ENCODE measurements at regions not wholly inside any gene's neighbourhood (a gene's known extent, or its start where the extent isn't known, plus 50 kb on each side); places are given as distances from the start of the nearest gene placed in this dataset.
"Not testable (repeated sequence)": the region's sequence is repeated elsewhere in the genome, so short reads cannot be mapped to it uniquely, and the experiment has no call there.

GRCh38 chr9:41777536-41777935 lies 351.7 kb downstream of the CNTNAP3B start:
- DNase-seq (ENCODE audit: extremely low spot score); CTCF ChIA-PET; POLR2A ChIA-PET: not testable (repeated sequence)

DNA sequence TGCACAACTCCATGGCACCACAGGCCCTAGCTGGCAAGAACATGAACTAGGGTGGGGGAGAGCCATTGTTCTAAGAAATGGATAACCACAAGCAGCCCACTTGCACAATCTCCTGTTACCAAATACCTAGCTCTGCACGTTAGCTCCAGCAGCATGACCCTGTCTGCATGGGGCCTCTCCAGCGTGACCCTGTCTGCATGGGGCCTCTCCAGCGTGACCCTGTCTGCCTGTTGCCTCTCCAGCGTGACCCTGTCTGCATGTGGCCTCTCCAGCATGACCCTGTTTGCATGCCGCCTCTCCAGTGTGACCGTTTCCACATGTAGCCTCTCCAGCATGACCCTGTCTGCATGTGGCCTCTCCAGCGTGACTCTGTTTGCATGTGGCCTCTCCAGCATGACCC lies 356.7 kb downstream of the CNTNAP3B start:
- POLR2A ChIA-PET; CTCF ChIA-PET; DNase-seq (ENCODE audit: extremely low spot score): not testable (repeated sequence)

DNA sequence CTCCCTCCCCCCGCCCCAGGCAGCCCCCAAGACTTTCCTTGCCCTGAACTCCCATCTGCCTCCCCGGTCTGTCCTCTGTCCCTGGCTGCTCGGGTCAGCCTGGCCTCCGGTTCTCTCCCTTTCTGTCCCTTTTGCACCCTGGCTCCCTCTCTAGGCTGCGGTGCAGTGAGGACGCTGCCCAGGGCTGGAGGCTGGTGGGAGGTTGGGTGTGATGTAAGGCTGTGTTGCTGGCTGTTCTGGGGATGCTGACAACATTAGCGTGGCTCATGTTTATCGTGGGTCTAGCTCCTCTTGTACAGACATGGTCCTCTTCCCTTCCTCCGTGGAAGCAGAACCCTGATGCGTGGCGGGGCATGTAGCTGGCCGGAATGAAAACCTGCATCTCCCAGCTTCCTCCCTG lies 357.5 kb downstream of the CNTNAP3B start:
- DNase-seq (ENCODE audit: extremely low spot score); POLR2A ChIA-PET; CTCF ChIA-PET: not testable (repeated sequence)

- POLR2A ChIA-PET; DNase-seq (ENCODE audit: extremely low spot score); CTCF ChIA-PET: not testable (repeated sequence)
These were observed 374.4 kb downstream of the CNTNAP3B start for GRCh38 chr9:41754822-41755221.

DNA sequence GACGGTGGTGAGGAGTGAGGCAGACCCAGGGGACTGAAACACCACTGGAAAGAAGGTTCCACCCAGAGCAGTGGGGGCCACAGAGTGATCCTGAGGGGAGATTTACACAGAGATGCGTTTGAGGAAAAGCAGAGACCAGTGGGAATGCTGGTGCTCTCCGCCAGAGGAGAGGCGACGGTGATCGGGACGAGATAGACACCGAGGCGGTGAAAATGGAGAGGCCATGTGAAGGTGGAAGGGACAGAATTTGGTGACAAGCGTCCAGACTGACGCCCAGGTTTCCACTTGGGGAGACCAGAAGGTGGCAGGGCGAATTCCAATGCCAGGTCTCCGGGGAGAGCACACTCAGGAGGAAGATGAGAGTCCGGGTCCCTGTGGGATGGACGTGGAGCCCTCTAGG lies 374.8 kb downstream of the CNTNAP3B start:
- DNase-seq (ENCODE audit: extremely low spot score); CTCF ChIA-PET; POLR2A ChIA-PET: not testable (repeated sequence)

DNA sequence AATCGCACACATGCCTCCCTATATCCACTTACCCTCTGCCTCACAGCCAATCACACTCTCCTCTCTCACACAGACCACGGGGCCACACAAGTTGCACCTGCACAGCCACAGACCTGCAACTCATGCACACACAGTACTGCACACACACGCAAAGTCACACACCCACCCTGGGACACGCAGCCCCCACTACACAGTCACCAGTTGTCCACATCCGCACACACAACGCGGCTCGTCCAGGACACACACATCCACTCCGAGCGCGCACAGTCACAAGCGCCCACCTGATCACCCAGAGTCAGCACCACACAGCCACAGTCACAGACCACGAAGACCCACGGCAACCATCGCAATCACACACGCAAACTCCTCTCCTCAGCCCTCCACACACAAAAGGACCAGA lies 387.3 kb downstream of the CNTNAP3B start:
- DNase-seq (ENCODE audit: extremely low spot score); CTCF ChIA-PET; POLR2A ChIA-PET: not testable (repeated sequence)

DNA sequence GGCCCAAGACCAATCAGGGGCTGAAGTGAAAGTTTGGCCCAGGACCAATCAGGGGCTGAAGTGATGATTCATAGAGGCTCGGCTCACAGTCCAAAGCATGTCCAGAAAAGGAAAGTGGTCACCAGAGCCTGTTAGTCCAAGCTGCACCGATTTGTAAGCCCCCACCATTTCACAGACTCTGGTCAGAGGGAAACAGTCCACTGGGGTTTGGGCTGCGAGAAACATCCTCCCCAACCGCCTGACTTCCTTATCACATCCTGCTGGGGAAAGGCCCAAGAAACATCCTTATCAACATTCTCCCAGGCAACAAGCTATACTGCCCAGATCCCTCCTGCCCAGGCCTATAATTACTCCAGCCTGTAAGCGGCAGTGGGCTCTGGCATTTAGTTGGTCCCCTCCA lies 388.1 kb downstream of the CNTNAP3B start:
- DNase-seq (ENCODE audit: extremely low spot score); CTCF ChIA-PET; POLR2A ChIA-PET: not testable (repeated sequence)

DNA sequence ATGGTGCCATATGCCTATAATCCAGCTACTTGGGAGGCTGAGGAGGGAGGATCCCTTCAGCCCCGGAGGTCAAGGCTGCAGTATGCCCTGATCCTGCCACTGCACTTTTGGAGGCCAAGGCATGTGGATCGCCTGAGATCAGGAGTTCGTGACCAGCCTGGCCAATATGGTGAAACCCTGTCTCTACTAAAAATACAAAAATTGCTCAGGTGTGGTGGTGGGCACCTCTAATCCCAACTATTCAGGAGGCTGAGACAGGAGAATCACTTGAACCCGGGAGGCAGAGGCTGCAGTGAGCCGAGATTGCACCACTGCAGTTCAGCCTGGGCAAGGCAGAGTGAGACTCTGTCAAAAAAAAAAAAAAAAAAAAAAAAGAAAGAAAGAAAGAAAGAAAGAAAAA lies 390.5 kb downstream of the CNTNAP3B start:
- DNase-seq (ENCODE audit: extremely low spot score); POLR2A ChIA-PET; CTCF ChIA-PET: not testable (repeated sequence)

- POLR2A ChIA-PET; CTCF ChIA-PET; DNase-seq (ENCODE audit: extremely low spot score): not testable (repeated sequence)
These were observed 430.0 kb downstream of the CNTNAP3B start for GRCh38 chr9:41699190-41699589.

DNA sequence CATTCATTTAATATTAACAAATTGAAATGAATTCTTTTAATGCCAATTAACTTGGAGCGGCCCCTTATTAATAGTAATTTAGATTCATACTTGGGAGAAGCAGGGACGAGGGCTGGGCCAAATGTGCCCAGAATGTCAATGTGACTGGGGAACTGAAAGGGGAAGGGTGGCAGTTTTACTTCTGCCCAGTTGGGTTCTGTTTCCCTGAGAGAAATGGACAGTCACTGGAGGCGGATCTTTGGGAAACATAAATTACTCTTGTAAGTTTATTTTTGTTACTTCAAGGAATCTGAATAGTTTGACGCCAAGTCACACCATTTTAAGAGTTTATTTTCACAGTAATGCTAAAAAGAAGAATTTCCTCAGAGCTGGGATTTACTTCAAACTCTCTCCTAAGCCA lies 432.1 kb downstream of the CNTNAP3B start:
- POLR2A ChIA-PET; CTCF ChIA-PET; DNase-seq (ENCODE audit: extremely low spot score): not testable (repeated sequence)

DNA sequence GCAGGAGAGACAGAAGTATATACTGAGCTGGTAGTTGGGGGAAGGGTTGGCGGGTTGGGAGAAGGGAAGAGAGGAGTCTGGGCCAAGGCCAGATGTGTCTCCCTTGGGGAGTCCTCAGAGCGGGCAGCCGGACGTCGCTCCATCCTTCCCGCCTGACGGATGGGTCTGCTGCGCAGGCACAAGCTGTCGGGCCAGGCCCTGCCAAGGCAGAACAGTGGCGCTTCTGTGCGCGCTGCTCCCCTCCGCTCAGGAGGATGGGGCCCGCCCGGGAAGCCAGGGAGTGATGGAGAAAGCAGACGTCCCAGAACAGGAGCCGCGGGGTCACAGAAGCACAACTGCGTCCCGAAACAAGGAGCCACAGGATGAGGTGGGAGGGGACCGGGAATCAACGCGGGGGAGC lies 449.9 kb downstream of the CNTNAP3B start:
- DNase-seq (ENCODE audit: extremely low spot score); CTCF ChIA-PET; POLR2A ChIA-PET: not testable (repeated sequence)

GRCh38 chr9:41663497-41664036 lies 465.7 kb downstream of the CNTNAP3B start:
- POLR2A ChIA-PET; CTCF ChIA-PET; DNase-seq (ENCODE audit: extremely low spot score): not testable (repeated sequence)

DNA sequence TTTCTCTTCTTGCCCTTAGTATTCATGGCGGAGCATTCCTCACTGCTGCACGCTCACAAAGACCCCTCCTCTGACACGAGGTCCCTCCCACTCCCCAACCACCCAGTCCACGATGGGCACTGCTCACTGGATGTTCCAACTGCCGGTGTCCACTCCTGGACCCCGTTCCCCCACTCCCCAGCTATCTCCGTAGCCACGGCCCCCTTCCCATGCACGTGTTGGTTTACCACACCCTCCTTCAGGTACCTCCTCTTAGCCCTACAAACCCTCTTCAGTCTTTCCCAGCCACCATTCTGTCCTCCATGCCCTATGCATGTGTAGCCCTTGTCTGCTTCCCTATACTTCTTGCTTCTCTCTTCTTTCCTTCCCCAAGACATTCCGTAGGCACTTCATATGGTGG lies 469.6 kb upstream of the ZNG1F start:
- DNase-seq (ENCODE audit: extremely low spot score); CTCF ChIA-PET; POLR2A ChIA-PET: not testable (repeated sequence)

GRCh38 chr9:41658116-41658515 lies 469.0 kb upstream of the ZNG1F start:
- POLR2A ChIA-PET = not testable (repeated sequence)

GRCh38 chr9:41657141-41657540 lies 468.0 kb upstream of the ZNG1F start:
- CTCF ChIA-PET, POLR2A ChIA-PET: not testable (repeated sequence)
- peak; percentile 1 for DNase-seq (ENCODE audit: extremely low spot score)

More at GRCh38 chr9:41658116-41658515, 469.0 kb upstream of the ZNG1F start:
- CTCF ChIA-PET; DNase-seq (ENCODE audit: extremely low spot score): not testable (repeated sequence)

DNA sequence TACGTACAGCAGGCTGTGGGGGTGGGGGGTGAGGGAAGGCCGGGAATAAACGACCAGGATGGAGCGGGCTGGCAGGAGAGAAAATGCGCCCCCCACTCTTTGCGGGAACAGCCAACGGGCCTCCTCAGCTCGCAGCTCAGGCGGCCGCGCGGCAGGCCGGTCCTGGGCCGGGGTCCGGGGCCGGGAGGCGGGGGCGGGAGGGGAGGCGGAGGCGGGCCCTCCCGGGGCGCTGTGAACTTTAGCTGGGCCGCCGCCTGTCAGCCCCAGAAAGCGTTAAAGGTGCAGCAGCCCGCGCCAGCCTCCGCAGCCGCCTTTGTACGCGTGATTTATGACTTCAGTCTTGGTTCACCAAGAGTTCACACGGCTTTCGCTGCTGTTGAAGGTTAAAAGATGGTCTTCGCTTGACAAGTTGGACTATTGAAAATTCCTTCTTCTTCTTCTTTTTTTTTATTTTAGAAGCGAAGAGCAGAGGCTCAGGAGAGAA lies 466.0 kb upstream of the ZNG1F start:
- CTCF ChIA-PET; POLR2A ChIA-PET; DNase-seq (ENCODE audit: extremely low spot score): not testable (repeated sequence)

- POLR2A ChIA-PET; CTCF ChIA-PET; DNase-seq (ENCODE audit: extremely low spot score): not testable (repeated sequence)
These were observed 465.2 kb upstream of the ZNG1F start for GRCh38 chr9:41654349-41654748.

GRCh38 chr9:41653560-41654340 lies 464.6 kb upstream of the ZNG1F start:
- CTCF ChIA-PET; DNase-seq (ENCODE audit: extremely low spot score); POLR2A ChIA-PET: not testable (repeated sequence)

- POLR2A ChIA-PET; CTCF ChIA-PET; DNase-seq (ENCODE audit: extremely low spot score): not testable (repeated sequence)
These were observed 463.7 kb upstream of the ZNG1F start for GRCh38 chr9:41652800-41653199.

- DNase-seq (ENCODE audit: extremely low spot score); POLR2A ChIA-PET; CTCF ChIA-PET: not testable (repeated sequence)
These were observed 463.1 kb upstream of the ZNG1F start for GRCh38 chr9:41652100-41652713.

Measured in GM10248 (cell line).